Activated naive CD8-positive, alpha-beta T cell treated with anti-CD3 and anti-CD28 coated beads for 36 hours (primary cell): ENCODE measurements at regions not wholly inside any gene's neighbourhood (a gene's known extent, or its start where the extent isn't known, plus 50 kb on each side); places are given as distances from the start of the nearest gene placed in this dataset.

Source experiments
- DNase-seq: peaks from one replicate; pipeline ENCODE4 v3.0.0; 2021
- H3K27ac Mint-ChIP-seq: one replicate; pipeline ENCODE4 v1.8.0; 2022; ENCODE audit warnings: mild to moderate bottlenecking, moderate library complexity, mixed read lengths
- H3K27me3 Mint-ChIP-seq: one replicate; pipeline ENCODE4 v1.8.0; 2022; ENCODE audit warnings: mild to moderate bottlenecking, mixed read lengths
- H3K36me3 Mint-ChIP-seq: one replicate; pipeline ENCODE4 v1.8.0; 2021; ENCODE audit warnings: mild to moderate bottlenecking, mixed read lengths
- H3K4me1 Mint-ChIP-seq: one replicate; pipeline ENCODE4 v1.8.0; 2021; ENCODE audit warnings: mixed read lengths
- H3K4me3 Mint-ChIP-seq: one replicate; pipeline ENCODE4 v1.8.0; 2022; ENCODE audit warnings: mild to moderate bottlenecking, moderate library complexity, mixed read lengths
- H3K9me3 Mint-ChIP-seq: one replicate; pipeline ENCODE4 v1.8.0; 2022; ENCODE audit warnings: mixed read lengths

- Mint-ChIP-seq H3K4me3 (no peak overlapping the region), H3K36me3 (no peaks in the 10 kb centered on the region), H3K9me3 (no peaks in the 10 kb centered on the region), H3K4me1 (no peaks in the 10 kb centered on the region), H3K27me3 (peaks cover 5% of the 10 kb centered on the region), H3K27ac (no peak overlapping the region)
- DNase-seq = no peak
These were observed 205.1 kb upstream of the PLPP4 start for GRCh38 chr10:120251821-120252442.

GRCh38 chr10:120253131-120253530 is 203.9 kb upstream of the PLPP4 start:
- DNase-seq = no peak
- no peaks in the 10 kb centered on the region for H3K36me3 Mint-ChIP-seq
- H3K4me3 Mint-ChIP-seq = no peak overlapping the region
- peaks cover 5% of the 10 kb centered on the region for H3K27me3 Mint-ChIP-seq
- no peaks in the 10 kb centered on the region for H3K9me3 Mint-ChIP-seq
- H3K27ac Mint-ChIP-seq = no peak overlapping the region
- H3K4me1 Mint-ChIP-seq = no peaks in the 10 kb centered on the region

GRCh38 chr10:120260456-120260855 is 196.6 kb upstream of the PLPP4 start:
- H3K27me3 Mint-ChIP-seq = peaks cover 16% of the 10 kb centered on the region

GRCh38 chr10:120262857-120263547 is 194.0 kb upstream of the PLPP4 start:
- peaks cover 17% of the 10 kb centered on the region for H3K27me3 Mint-ChIP-seq
- no peaks in the 10 kb centered on the region for H3K9me3 Mint-ChIP-seq
- no peaks in the 10 kb centered on the region for H3K36me3 Mint-ChIP-seq
- no peaks in the 10 kb centered on the region for H3K4me1 Mint-ChIP-seq
- no peak for DNase-seq
- H3K27ac Mint-ChIP-seq = no peak overlapping the region
- H3K4me3 Mint-ChIP-seq = no peak overlapping the region

More at GRCh38 chr10:120260456-120260855, 196.6 kb upstream of the PLPP4 start:
- Mint-ChIP-seq H3K4me1 (no peaks in the 10 kb centered on the region), H3K4me3 (no peak overlapping the region), H3K36me3 (no peaks in the 10 kb centered on the region), H3K9me3 (no peaks in the 10 kb centered on the region), H3K27ac (no peak overlapping the region)
- DNase-seq = no peak

- no peaks in the 10 kb centered on the region for H3K36me3 Mint-ChIP-seq
- no peak overlapping the region for H3K27ac Mint-ChIP-seq
- H3K4me3 Mint-ChIP-seq = no peak overlapping the region
- no peaks in the 10 kb centered on the region for H3K4me1 Mint-ChIP-seq
- no peaks in the 10 kb centered on the region for H3K9me3 Mint-ChIP-seq
- no peak for DNase-seq
- peaks cover 17% of the 10 kb centered on the region for H3K27me3 Mint-ChIP-seq
These were observed 191.0 kb upstream of the PLPP4 start for GRCh38 chr10:120266022-120266421.

GRCh38 chr10:120270906-120271305 is 186.1 kb upstream of the PLPP4 start:
- no peaks in the 10 kb centered on the region for H3K4me1 Mint-ChIP-seq
- no peak overlapping the region for H3K4me3 Mint-ChIP-seq
- no peak overlapping the region for H3K27ac Mint-ChIP-seq
- peaks cover 4% of the 10 kb centered on the region for H3K27me3 Mint-ChIP-seq
- DNase-seq = no peak
- H3K9me3 Mint-ChIP-seq = no peaks in the 10 kb centered on the region
- H3K36me3 Mint-ChIP-seq = no peaks in the 10 kb centered on the region

GRCh38 chr10:120271696-120272095 is 185.3 kb upstream of the PLPP4 start:
- no peak for DNase-seq
- Mint-ChIP-seq H3K27me3 (peaks cover 4% of the 10 kb centered on the region), H3K4me1 (no peaks in the 10 kb centered on the region), H3K27ac (no peak overlapping the region), H3K9me3 (no peaks in the 10 kb centered on the region), H3K4me3 (no peak overlapping the region), H3K36me3 (no peaks in the 10 kb centered on the region)

GRCh38 chr10:120272350-120272749 is 184.7 kb upstream of the PLPP4 start:
- no peak for DNase-seq
- Mint-ChIP-seq H3K4me1 (no peaks in the 10 kb centered on the region), H3K27ac (no peak overlapping the region), H3K9me3 (no peaks in the 10 kb centered on the region), H3K27me3 (peaks cover 8% of the 10 kb centered on the region), H3K4me3 (no peak overlapping the region), H3K36me3 (no peaks in the 10 kb centered on the region)

GRCh38 chr10:120278069-120278468 is 179.0 kb upstream of the PLPP4 start:
- H3K27ac Mint-ChIP-seq = no peak overlapping the region
- no peaks in the 10 kb centered on the region for H3K4me1 Mint-ChIP-seq
- no peak overlapping the region for H3K4me3 Mint-ChIP-seq
- H3K9me3 Mint-ChIP-seq = no peaks in the 10 kb centered on the region
- H3K27me3 Mint-ChIP-seq = peaks cover 15% of the 10 kb centered on the region
- H3K36me3 Mint-ChIP-seq = no peaks in the 10 kb centered on the region
- DNase-seq = no peak

GRCh38 chr10:120279196-120279595 is 177.8 kb upstream of the PLPP4 start:
- DNase-seq = no peak
- Mint-ChIP-seq H3K27me3 (peaks cover 13% of the 10 kb centered on the region), H3K4me1 (no peaks in the 10 kb centered on the region), H3K9me3 (no peaks in the 10 kb centered on the region), H3K27ac (no peak overlapping the region), H3K4me3 (no peak overlapping the region), H3K36me3 (no peaks in the 10 kb centered on the region)

- Mint-ChIP-seq H3K27me3 (peaks cover 7% of the 10 kb centered on the region), H3K27ac (no peak overlapping the region), H3K36me3 (no peaks in the 10 kb centered on the region), H3K4me3 (no peak overlapping the region), H3K4me1 (no peaks in the 10 kb centered on the region), H3K9me3 (no peaks in the 10 kb centered on the region)
- DNase-seq = no peak
These were observed 174.6 kb upstream of the PLPP4 start for GRCh38 chr10:120282421-120282820.

GRCh38 chr10:120282846-120283492 is 174.1 kb upstream of the PLPP4 start:
- no peak overlapping the region for H3K4me3 Mint-ChIP-seq
- peaks cover 7% of the 10 kb centered on the region for H3K27me3 Mint-ChIP-seq
- H3K4me1 Mint-ChIP-seq = no peaks in the 10 kb centered on the region
- DNase-seq = no peak
- no peak overlapping the region for H3K27ac Mint-ChIP-seq
- H3K9me3 Mint-ChIP-seq = no peaks in the 10 kb centered on the region
- H3K36me3 Mint-ChIP-seq = no peaks in the 10 kb centered on the region

GRCh38 chr10:120285408-120285807 is 171.6 kb upstream of the PLPP4 start:
- H3K27me3 Mint-ChIP-seq = peaks cover 5% of the 10 kb centered on the region
- no peaks in the 10 kb centered on the region for H3K9me3 Mint-ChIP-seq
- no peaks in the 10 kb centered on the region for H3K4me1 Mint-ChIP-seq
- H3K4me3 Mint-ChIP-seq = no peak overlapping the region
- H3K36me3 Mint-ChIP-seq = no peaks in the 10 kb centered on the region
- H3K27ac Mint-ChIP-seq = no peak overlapping the region
- no peak for DNase-seq

GRCh38 chr10:120286280-120286679 is 170.7 kb upstream of the PLPP4 start:
- no peak overlapping the region for H3K27ac Mint-ChIP-seq
- H3K36me3 Mint-ChIP-seq = no peaks in the 10 kb centered on the region
- H3K27me3 Mint-ChIP-seq = peaks cover 10% of the 10 kb centered on the region
- no peak overlapping the region for H3K4me3 Mint-ChIP-seq
- no peaks in the 10 kb centered on the region for H3K4me1 Mint-ChIP-seq
- DNase-seq = no peak
- H3K9me3 Mint-ChIP-seq = no peaks in the 10 kb centered on the region

- Mint-ChIP-seq H3K36me3 (no peaks in the 10 kb centered on the region), H3K4me3 (no peak overlapping the region), H3K27ac (no peak overlapping the region), H3K4me1 (no peaks in the 10 kb centered on the region), H3K9me3 (no peaks in the 10 kb centered on the region), H3K27me3 (peaks cover 12% of the 10 kb centered on the region)
- no peak for DNase-seq
These were observed 156.5 kb upstream of the PLPP4 start for GRCh38 chr10:120300513-120300912.

- Mint-ChIP-seq H3K27ac (no peak overlapping the region), H3K4me1 (no peaks in the 10 kb centered on the region), H3K27me3 (peaks cover 23% of the 10 kb centered on the region), H3K4me3 (no peak overlapping the region), H3K9me3 (no peaks in the 10 kb centered on the region), H3K36me3 (no peaks in the 10 kb centered on the region)
- DNase-seq = no peak
These were observed 148.4 kb upstream of the PLPP4 start for GRCh38 chr10:120308589-120308988.
